Lung microvascular endothelial cell (primary cell): ENCODE measurements at regions not wholly inside any gene's neighbourhood (a gene's known extent, or its start where the extent isn't known, plus 50 kb on each side); places are given as distances from the start of the nearest gene placed in this dataset.

Source experiments
- DNase-seq, 2 donors: peaks; one replicate each; pipeline versions ENCODE4 v3.0.0 to v3.0.0-alpha.2; 2010; ENCODE audit warnings: low read depth in 2 of 2

DNA sequence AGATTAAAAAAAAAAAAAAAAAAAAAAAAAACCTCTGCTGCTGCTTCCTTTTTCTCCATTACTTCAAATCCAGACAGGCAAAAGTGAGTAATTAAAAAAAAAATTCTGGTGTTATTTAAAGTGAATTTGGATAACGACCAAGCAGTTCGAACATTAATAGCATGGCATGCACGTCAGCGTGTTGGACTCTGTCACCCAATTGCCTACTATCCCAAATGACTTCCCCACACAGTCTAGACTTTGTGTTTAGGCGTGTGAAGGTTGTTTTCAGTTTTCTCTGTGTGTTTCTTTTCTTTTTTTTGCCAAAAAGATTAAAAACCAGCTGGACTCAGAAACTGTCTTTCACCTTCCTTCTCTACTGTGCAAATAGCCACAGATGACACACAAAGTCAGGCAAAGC lies 321.4 kb downstream of the MSX2 start:
- no peak for DNase-seq

DNA sequence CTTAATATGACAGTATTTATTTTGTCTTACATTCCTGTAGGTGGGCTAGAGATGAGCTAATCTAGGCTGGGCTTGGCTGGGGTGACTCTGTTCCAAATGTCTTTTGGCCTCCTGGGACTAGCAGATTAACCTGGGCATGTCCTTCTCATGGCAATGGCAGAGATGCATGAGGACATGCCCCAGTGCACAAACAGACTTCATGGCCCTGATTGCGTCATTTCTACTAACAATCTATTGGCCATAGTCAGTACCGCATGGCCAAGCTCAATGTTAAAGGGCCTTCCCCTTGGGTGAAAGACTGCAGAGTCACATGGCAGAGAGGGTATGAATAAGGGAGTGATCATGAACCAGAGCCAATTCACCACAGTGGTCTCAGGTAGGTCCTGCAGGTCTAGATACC lies 313.4 kb downstream of the MSX2 start:
- no peak for DNase-seq

DNA sequence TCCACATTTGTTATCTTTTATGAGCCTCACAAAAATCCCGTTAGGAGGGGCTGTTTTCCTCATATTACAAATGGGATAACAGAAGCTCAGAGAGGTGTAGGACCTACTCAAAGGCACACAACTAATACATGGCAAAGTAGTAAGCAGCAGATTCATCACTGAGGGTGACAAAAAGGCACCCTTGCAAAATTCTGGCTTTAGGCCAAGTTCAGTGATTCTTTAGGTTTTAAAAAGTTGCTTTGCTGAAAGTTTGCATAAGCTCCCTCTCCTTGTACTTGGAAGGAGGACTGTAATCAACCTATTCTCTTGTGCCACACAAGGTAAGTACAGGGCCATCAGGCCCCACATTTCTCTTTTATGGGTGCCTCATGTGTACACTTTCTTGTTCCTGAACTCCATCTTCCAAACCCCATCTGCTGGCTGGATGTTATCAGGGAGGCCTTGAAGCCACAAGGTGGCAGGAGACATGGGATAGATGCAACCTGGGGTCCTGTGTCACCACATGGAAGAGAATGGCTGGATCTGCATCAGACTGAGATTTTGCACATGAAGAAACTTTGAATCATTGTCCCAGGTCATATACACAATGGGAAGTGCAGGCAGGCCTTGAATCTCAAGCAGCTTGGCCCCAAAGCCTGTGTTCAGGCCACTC lies 311.6 kb downstream of the MSX2 start:
- no peak for DNase-seq

DNA sequence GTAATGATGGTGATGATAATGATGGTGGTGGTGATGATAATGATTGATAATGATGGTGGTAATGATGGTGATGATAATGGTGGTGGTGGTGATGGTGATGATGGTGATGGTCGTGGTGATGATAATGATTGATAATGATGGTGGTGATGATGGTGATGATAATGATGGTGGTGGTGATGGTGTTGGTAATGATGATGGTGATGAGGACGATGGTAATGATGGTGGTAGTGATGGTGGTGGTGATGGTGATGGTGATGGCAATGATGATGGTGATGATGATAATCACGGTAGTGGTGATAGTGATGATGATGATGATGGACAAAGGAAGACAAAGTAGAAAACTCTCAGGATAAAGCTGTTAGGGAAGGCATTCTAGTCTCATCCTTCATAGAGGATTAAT lies 310.5 kb downstream of the MSX2 start:
- DNase-seq, result no peak

DNA sequence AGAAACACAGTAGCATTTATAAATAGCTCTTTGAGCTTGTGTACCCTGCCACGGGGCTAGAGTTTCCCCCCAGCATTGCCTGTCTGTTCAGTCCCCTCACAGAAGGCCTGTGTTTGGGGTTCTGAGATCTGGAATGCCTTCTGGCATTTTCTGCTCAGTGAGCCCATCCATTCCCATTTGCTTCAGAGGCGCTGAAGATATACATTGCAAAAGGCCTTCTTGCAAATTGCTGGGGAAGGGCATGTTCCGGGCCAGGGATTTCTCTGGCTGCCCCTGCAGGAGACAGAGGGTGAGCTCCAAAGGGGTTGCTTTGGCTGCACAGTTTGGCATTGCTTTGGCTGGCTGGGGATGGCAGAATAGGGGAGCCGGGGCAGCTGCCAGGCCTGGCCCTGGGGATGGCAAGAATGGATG lies 308.4 kb downstream of the MSX2 start:
- DNase-seq, result no peak

DNA sequence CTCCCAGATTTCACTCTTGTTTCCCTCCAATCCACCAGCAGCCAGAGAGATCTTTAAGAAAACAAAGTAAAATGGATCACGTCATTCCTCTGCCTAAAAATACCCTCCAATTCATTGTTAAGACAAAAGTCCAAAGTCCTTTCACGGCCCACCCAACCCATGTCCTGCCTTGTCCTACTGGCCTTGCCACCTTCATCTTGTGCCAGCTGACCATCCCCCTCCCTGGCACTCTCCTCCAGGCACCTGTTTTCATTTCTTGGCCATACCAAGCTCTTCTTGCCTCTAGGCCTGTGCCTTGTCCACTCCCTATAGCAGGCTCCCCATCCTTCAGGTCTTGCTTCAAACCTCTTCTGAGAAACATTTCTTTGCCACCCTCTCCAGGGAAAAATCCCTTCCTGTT lies 307.6 kb downstream of the MSX2 start:
- DNase-seq, result no peak

DNA sequence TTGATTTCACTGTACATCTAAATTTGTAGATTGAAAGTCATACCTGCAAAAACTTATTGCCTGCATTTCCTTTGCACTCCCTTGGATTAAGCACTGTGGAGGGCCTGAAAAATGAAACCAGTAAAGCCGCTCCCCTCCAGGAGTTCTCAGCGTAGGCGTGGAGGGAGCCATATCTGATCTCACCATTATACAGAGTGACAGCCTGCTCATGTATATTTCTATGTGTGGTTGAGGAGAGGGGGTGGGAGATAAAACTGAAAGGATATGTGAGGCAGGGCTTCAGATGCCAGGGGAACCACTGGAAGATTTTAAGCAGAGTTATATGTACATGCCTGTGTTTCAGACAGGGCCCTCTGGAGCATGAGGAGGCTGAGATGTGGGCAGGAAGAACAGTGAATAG lies 303.0 kb downstream of the MSX2 start:
- no peak for DNase-seq

DNA sequence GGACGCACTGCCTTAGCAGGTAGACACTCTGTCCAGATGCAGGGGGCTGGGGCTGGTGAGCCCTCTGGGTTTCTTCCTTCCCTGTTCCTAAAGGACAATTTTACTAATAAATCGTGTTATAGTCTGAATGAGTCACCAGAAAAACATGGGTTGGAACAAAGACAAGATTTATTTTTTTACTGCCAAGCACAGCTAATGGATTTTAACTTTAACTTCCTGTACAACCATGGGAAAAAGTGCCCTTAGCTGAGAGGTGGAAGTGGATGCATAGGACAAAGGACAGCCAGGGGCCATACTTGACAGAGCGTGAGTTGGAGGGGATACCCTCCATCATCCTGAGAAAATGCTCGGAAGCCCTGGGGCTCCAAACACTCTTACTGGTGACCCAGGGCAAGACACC lies 300.7 kb downstream of the MSX2 start:
- DNase-seq, result no peak

DNA sequence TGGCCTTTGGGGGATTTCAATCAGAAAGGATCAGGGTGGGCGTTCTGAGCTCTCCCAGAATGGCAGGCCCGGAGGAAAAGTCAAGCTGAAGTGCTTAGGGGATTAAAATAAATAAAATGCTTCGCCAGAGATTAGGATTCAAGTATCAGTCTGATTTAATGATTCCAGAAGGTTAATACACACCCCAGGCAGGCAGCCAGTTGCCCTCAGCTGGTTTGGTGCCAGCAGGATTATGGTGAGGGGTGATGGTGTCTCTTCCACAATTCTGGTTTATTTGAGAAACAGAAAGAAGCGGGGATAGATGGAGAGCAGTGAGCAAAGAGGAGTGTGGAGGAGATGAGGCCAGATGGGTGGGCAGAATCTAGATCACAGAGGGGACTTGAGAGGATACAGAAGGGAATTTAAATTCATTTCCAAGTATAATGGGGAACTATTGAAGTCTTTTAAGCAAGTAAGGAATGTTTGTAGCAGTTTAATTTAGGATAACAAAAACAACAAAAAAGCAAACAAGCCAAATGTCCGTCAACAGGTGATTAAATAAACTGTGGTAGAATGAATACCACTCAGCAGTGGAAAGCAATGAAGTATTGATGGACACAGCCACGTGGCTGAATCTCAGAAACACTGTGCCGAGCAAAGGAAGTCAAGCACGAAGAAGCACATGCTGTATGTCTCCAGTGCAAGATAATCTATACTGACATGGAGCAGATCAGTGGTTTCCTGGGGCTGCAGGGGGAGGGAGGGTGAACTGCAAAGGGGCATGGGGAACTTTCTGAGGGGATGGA lies 297.7 kb downstream of the MSX2 start:
- DNase-seq, result no peak

DNA sequence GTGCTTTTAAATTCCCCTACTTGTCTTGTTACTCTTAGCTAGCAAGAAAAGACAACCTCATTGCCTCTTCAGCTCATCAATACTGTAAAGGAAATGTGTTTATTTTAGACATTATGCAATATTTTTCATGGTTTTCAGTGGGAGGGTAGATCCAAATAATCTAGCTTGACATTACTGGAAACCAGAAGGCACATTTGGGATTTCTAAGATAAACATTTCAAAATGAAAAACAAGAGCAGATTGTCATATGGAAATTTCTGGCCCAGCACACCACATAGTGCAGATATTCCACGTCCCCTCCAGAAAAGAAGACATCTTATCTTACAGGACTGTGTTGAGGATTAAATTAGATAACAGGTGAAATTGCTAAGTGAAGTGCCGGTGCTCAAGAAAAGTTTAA lies 296.9 kb downstream of the MSX2 start:
- DNase-seq, result no peak

DNA sequence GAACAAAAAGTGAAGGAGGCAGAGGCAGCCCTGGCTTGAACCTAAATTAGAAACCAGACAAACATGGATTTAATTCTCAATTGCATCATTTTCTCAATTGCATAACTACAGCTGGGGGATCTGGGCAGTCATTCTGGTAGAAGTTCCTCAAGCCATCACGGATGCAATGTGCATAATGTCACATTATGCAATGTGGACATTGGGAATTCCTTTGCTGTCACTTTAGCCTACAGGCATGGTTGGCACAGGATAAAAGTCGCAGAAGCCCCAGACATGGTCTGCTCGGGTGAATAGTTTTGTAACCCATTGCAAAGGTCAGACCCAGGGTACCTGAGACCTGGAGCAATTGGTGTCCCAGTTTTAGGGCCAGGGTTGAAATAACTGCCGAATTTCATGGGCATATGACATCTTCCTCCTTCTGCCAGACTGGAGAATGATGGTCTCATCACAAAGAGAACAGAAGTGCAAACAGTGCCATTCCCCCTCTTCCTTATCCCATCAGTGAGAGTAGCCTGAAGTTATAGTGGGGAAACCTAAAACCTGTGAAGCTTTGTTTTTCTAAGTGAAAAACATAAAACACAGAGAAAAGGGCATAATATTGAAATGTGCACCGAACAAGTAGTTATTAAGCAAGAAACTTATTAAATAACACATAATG lies 290.8 kb downstream of the MSX2 start:
- DNase-seq, result no peak

DNA sequence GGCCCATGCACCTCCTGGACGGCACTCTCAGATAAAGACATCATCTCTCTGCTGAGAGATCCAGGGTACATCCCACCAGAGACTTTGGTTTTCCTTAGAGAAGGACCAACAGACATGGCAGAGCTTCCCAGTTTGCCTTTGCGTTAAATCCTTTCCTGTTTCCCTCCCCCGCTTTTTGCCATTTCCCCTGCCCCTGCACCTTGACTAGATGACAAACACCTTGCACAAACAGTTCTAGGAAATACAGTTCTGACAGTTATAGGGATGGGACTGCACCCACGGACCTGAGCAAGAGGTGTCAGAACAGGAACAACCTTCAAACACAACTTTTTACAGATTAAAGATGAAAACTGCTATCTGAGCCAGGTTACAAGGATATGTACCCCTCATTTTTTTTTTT lies 288.9 kb downstream of the MSX2 start:
- no peak for DNase-seq

DNA sequence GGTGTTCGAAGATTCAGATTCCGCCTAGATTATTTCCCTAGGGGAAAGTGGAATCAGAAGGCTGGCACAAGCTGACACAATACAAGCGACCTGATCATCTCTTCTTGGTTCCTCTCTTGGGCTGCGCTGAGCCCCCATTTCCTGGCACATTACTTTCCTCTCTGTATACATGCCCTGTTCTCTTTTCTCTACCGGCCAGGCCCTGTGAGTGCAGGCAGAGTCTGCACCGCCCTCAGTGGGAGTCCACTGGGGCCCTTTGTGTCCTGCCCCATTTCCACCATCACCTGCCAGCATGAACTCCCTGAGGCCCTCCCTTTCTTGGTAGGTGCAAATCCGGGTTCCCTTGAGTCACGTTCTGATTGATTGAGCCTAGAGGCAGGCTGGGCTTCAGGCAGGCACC lies 287.9 kb downstream of the MSX2 start:
- DNase-seq, result no peak

DNA sequence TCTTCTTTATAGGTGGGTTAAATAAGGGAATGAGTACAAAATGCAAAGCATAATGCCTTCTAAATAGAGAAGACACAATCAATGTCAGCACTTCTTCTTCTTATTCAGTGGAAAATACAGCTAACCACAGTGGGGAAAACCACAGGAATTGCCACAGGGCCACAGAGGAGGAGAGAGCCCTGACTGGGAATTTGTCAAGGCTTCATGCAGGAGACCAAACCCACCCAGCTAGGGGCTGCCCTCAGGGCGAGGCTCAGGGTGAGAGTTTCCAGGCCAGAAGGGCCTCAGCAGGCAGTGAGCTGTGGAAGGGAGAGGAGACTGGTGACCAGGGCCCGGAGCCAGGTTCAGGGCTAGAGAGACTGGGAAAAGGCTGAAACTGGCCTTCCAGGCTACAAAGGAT lies 279.1 kb downstream of the MSX2 start:
- no peak for DNase-seq

DNA sequence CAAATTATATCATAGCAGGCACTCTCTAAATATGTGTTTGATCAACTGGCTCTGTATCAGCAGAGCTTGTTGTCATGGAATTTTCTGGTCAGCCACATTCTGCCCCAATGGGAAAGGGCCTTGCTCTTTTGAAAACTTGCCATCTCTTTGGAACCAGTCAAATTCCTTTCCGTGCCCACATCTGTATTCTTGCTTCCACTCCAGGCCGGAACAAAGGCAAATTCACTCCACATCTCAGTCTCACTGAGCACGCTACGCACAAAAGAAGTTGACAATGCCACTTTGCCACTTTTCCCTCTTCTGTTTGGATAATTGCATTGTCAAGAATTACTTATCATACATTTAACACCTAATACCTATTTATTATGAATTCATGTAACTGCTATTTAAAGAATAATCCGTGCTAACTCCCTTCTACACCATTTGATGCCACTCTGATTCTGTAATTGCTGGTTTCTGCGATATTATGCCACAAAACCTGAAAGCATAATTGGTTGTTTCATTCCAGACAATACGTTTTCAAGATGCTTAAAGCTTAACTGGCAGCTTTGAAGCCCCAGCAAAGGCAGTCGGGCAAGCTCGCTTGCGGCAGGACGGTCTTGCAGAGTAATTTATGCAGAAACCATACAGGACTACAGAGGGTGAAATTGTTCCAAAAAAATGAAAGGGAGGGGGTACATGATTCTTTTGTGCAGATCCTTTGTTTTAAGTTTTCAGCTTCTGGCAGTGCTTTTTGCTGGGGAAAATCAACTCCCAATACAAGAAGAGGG lies 277.7 kb downstream of the MSX2 start:
- no peak for DNase-seq

DNA sequence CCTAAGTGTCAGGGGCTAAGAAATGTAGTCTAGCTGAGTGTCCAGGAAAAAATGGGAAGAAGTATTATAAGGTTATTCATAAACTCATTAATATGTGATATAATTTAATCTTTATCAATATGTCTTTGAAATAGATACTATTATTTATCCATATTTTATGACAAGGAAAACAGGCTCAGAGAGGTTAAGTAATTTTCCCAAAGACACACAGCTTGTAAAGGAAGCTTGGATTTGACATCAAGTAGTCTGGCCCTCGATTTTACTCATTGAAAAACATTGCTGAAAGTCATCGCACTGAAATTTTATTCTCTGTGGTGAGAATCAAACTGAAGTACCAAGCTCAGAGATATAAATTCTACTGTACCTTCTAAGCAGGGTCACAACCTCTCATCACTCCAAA lies 276.9 kb downstream of the MSX2 start:
- no peak for DNase-seq

DNA sequence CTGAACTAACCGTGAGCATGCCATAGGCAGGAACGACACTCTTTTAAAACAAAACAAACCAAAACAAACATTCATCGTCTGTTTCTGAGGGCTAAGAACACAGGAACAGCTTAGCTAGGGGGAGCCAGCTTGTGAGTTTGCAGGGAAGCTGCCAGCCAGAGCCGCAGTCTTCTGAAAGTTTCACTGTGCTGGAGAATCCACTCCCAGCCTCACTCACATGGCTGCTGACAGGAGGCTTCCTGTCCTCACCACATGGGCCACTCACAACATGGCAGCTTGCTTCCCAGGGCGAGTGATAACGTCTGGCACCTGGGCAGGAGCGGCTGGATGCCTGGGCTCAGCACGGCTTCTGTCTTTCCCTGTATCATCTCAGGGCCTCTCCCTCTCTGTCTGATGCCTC lies 275.2 kb downstream of the MSX2 start:
- DNase-seq, result no peak

DNA sequence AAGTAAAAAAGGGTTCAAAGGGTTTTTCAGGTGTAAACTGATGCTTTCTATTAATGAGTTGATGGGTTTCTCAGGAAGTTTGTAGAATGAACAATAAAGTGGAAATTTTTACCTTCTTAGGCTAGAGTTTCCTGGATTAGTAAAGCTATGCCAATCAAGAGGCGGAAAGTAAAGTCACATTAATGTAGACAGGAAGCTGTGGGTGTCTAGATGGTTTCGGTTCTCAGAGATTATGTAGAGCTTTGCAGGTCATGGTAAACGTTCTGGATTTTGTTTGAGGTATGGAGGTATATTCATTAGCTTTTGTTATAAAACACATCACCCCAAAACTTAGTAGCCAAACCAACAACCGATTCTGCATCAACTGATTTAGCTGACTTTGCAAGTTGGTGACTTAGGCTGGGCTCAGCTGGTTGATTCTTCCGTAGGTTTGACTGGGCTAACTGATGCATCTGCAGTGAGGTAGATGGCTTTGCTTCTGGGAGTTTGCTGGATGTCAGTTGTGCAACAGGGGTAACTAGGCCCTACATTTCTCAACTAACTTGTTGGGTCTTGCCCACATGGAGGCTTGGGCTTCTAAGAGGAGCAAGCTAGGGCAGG lies 273.8 kb downstream of the MSX2 start:
- no peak for DNase-seq

DNA sequence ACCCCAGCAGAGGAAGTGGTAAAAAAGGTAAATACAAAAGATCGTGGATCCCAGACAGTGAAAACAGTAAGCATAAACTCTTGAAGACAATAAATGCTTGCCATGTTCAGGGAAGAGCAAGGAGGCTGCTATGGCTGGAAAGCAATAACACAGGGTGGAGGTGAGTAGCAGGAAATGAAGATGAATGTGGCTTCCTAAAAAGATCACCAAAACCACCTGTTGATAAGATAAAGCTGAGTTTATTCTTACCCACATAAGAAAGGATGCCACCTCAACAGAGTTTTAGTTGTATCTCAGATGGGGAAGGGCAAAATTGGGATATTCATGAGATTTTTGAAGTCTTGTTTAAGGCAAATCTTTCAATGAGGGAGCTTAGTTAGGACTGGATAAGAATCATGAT lies 273.3 kb downstream of the MSX2 start:
- DNase-seq, result no peak

DNA sequence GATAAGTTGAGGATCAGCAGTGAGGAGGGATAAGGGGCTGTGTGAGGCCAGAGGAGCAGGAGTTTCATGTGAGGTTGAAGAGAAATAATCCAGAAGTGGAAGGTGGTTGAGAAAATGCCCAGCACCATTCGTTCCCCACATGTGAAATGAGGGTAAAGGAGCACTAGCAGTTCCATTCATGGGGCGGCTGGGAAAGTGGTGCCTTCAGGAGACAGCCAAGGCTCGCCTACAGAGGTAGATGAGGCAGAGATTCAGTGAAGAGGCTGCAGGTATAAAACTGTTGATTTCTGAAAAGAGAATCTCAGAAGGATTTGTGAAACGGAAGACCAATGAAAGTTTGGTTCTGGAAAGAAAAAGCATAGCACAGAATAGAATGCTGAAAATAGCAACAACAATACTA lies 272.6 kb downstream of the MSX2 start:
- no peak for DNase-seq

DNA sequence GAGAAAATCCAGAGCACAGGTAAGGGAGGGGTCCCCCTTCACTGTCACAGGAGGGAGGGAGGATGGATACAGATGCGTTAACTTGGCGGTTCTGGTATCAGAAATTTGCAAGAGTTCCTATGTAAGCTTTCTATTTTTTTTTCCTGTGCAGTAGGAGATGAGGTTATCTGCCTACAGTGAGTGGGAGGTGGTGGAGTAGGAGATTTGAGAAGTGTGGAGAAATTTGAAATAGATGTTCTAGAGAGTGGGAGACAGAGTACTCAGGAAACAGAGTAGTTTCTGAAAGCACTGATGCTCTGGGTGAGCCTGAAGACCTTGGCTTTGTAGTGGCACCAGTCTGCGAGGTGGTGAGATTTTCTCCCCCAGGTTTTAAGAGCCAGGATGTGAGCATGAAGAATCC lies 271.4 kb downstream of the MSX2 start:
- no peak for DNase-seq

DNA sequence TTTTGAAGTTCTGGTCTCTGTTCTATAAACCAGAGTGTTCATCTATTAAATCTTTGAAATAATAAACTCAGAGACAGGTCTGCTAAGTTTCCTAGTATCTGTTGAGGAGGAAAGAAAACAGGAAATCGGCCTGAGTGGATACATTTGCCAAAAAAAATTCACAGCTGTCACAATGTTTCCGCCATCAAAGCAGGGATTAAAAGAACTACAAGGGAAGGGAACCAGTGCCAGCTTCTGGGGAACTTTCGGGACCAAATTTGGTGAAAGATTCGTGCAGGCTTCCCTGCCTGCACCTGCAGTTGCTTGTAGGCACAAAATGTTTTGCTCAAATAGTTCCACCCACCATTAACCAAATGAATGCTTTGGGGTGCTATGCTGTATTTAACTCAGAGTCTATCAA lies 267.5 kb downstream of the MSX2 start:
- no peak for DNase-seq
